Limb (tissue), 2 donors: ENCODE measurements at regions not wholly inside any gene's neighbourhood (a gene's known extent, or its start where the extent isn't known, plus 50 kb on each side); places are given as distances from the start of the nearest gene placed in this dataset.
"Not testable (repeated sequence)": the region's sequence is repeated elsewhere in the genome, so short reads cannot be mapped to it uniquely, and the experiment has no call there.

Source experiments
- DNase-seq, 2 donors: peaks; one replicate each; pipeline ENCODE4 v3.0.0-alpha.2; 2016; ENCODE audit errors: extremely low spot score in 2 of 2

DNA sequence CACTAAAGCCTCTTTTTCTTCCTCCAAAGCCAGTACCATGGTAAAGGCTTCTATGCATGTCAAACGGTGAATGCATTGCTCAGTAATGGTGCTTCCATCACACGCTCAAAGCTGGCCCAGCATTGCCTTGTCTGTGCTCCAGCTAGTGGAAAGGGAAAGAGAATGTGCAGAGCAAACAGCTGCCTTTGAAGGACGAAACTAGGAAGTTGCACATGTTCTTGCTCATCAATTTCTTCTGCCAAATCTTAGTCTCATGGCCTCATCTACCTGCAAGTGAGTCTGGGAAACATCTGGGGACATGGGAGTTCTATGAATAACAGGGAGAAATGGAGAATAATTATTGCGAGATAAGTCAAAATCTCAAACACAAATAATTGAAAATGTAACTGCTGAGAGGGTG lies 216.5 kb upstream of the SSTR4 start:
- no peak for DNase-seq

DNA sequence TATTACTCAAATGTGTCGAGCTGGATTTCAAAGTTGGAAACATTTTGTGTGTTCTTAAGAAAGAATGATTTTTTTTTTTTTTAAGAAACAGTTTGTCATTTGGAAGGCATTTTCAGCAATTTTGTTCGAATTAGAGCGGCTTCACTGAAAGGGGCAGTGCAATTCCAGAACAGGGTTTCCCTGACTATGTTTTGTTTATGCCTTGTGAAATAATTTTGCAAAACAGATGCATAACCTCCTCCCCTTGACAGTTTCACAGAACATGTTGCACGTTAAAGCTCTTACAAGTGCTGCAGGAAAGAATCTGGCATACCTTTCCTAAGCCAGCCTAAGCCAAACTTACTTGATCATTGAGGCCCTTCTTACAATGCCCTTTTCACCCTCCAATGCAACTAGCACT lies 216.0 kb upstream of the SSTR4 start:
- DNase-seq, result no peak

DNA sequence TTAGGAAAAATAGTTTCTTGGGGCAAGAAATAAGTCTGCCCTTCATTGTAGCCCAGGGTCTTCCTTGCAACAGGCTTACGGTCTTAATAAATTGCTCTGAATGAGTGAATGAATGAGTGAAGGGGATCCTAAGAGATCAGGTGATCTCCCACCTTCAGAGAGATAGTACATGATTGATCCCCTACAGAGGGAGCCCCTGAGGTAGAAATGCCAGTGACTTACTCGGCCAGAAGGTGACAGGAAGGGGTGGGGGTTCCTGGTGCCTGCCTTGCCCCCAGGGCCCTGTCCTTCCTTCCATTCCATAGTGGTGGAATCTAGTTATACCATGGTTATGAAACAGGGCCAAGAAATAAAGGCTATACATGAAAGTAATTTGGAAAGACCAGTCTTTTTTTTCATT lies 215.3 kb upstream of the SSTR4 start:
- DNase-seq, result no peak

DNA sequence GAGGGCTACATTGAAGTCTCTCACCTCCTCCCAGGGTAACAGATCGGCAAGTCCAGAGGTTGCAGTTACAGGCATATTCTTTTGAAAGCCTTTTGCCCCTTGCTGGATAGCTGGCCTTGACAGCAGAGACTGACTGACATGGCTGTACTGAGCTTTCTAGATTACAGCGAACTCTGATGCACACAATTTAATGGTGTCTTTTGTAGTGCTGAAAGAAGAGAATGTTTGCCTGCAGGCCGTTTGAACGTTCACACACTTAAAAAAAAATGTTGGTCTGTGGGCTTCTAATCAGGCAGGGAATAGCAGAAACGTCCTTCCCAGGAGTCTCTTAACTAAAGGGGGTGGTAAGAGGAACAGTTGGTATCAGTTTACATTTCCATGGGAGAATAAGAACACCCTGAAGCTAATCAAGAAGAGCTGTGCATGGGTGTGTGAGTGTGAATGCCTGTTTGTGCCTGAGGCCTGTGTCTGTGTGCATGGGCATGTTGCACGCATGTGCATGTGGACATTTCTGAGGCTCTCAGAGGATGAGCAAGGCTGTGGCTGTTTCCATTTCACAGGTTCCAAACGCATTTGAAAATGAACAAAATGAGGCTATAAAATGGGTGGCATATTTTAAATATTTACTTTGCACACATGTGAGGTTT lies 213.9 kb upstream of the SSTR4 start:
- DNase-seq, result no peak

DNA sequence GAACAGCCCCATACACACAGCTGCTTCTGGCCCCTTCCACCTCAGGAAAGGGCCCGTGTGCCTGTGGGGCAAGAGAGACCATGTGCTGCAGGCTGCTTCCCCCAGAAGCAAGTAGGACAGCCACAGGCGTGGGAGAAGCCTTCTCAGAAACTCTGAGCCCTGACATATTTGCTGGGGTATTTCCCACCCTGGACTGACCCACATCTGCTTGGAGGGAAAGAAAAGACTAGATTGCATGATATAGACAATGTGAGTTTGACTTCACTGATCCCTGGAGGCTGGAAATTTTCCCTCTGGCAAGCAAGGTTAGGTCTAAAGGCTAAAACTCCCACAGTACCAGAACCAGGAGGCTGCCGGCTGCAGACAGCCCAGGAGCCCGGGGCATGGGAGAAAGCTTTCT lies 213.3 kb upstream of the SSTR4 start:
- DNase-seq, result no peak

DNA sequence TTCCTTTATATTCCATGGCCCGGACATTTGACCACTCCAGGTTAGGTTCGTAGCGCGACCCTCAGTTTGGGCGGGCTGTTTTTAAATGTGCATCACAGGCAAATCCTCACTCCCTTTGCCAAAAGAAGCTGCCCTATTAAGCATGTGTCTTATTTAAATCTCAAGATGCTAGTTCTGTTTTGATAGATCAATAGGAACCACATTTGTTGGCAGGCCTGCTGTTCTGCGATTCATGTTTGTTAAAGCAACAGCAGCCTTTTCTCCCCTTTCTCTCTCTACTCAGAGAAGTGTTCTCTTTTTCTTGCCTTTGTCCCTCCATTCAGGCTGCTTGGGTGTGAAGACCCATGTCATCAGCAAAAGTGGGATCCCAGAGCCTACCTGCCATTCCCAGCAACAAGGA lies 212.0 kb upstream of the SSTR4 start:
- no peak for DNase-seq

DNA sequence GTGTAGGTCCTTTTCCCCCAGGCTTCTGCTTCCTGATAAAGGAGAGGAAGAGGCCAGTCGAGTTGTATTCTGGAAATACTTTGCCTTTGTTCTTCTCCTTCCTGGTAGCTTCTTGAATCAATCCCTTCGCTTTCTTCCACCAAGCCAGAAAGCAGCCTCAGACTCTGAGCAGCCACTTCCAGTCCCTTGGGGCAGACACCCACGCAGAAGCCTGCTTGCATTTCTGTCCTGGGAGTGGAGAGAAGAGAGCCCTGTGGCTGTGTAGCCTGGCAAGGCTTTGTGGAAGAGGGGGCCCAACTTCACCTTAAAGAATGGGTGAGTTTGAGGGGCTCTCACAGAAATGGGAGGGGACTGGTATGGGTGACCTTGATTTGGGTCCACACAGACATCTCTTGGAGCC lies 211.0 kb upstream of the SSTR4 start:
- no peak for DNase-seq

DNA sequence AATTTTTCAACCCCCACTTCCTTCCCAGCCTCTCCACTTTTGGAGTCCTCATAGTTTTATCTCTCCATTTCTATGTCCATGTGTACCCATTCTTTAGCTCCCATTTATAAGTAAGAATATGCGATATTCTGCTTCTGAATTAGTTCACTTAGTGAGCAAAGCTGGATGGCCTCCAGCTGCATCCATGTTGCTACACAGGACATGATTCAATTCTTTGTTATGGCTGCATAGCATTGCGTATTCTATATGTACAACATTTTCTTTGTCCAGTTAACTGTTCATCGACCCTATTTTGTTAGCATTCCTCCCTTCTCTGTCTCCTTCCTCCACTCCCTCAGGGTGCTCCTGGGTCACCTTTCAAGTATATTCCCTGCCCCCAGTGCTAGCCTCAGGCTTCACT lies 210.0 kb upstream of the SSTR4 start:
- DNase-seq, result no peak

DNA sequence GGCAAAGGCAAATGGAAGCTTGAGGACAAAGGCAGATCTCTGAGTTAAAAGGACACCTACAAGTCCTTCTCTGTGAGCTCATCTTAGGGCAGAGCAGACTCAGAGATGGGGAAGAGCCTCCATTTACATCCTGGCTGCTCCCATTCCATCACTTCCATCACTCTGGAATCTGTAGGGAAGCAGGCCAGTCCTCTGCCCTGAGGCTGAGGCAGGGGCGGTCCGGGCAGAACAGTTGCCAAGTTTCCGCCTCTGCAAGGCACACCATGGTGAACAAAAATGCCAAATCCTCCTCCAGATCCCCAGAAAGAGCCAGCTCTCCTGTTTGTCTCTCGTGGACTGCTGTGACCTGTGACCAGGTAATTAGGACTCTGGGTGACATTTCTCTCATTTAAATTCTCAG lies 209.6 kb upstream of the SSTR4 start:
- DNase-seq, result no peak

DNA sequence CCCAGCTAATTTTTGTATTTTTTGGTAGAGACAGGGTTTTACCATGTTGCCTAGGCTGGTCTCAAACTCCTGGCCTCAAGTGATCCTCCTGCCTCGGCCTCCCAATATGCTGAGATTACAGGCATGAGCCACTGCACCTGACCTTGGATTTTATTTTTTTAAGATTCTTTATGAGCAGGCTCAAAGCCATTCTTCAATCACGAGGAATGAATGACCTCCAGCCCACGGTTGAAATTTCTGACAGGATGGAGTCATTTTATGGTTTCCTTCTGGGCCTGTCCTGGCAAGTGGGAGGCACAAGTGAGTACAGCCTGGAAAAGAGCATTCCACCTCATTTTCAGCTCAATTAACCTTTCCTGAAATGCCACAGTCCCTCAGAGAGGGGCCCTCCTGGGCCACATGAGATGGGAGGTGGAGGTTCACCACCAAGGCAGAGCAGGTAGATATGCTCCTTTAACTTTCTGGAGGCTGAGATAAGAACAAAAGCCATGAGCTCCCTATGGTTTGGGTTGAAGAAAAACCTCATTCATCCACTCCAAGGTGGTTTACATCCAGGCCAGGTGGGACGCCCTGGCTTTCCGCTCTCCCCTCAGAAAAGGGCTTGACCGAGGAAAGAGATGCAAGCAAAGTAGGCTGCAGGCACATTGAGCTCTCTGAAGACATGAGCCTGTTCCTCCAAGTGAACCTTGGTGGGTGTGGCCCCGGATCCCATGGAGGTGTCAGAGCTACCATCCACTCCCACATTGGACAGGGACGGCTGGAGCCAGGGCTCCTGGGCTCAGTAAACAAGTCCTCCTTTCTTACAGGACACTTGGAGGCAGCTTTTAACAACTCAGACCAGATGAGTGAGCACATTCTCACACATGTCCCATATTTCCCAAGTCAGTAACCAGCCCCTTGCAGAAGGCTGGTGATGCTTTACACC lies 208.5 kb upstream of the SSTR4 start:
- DNase-seq, result no peak

DNA sequence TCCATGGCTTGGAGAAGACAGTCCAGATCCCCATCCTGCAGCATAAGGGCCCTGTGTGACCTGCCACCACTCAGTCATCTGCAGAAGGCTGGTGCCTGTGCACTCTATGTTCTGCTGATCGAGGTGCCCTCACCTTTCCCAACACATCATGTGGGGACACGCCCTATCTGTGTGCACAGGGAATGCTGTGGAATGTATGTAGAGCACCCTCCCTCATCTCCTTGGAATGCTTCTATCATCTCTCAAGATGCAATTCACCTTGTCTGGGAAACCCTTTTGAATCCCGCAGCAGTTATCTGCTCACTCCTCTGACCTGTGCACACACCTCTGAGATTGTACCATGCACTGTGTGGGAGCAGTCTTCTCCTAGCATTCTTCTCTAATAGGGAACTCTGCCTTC lies 207.2 kb upstream of the SSTR4 start:
- DNase-seq, result no peak

DNA sequence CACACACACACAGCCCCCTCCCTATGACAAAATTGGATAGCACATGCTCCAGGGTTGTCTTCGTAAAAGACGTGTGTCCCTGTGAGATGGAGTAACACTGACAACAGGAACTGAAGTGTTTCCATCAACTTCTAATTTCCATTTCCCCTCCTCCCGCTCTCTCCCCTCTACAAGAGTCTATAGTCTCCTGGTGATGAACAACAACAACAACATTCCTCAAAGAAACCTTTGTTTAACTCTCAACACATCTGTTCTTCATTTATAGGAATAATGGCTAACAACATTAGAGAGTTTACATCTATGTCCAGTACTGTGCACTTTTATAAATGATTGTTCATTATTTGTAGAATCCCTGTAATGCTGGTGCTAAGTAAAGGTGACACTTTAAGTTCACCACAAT lies 205.8 kb upstream of the SSTR4 start:
- no peak for DNase-seq

DNA sequence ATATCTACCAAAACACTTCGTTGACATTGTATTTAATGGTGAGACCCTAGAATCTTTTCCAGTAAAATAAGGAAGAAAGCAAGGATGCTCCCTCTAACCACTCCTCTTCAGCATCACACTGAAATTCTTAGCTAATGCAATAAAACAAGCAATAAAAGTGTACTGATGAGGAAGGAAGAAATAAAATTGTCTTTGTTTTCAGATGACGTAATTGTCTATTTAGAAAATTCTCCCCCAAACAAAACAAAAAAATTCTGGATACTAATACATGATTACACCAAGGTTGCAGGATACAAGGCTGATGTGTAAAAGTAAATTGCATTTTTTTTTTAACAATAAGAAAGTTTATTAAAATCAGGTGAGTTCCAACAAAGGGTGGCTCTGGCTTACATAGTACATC lies 205.0 kb upstream of the SSTR4 start:
- DNase-seq, result no peak

DNA sequence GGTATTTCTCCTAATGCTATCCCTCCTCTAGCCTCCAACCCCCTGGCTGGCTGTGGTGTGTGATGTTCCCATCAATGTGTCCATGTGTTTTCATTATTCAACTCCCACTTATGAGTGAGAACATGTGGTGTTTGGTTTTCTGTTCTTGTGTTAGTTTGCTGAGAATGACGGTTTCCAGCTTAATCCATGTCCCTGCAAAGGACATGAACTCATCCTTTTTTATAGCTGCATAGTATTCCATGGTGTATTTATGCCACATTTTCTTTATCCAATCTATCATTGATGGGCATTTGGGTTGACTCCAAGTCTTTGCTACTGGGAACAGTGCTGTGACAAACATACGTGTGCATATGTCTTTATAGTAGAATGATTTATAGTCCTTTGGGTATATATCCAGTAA lies 204.4 kb upstream of the SSTR4 start:
- not testable (repeated sequence) for DNase-seq

DNA sequence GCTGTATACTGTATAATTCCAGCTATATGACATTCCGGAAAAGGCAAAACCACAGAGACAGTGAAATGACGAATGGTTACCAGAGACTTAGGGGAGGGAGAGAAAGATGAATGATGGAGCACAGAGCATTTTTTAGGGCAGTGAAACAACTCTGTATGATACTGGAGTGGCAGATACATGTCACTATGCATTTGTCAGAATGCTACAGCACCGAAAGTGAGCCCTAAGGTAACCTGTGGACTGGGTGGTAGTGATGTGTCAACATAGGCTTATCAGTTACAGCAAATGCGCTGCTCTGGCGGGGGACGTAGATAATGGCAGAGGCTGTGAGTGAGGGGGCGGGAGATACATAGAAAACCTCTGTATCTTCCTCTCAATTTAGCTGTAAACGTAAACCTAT lies 201.3 kb upstream of the SSTR4 start:
- no peak for DNase-seq

DNA sequence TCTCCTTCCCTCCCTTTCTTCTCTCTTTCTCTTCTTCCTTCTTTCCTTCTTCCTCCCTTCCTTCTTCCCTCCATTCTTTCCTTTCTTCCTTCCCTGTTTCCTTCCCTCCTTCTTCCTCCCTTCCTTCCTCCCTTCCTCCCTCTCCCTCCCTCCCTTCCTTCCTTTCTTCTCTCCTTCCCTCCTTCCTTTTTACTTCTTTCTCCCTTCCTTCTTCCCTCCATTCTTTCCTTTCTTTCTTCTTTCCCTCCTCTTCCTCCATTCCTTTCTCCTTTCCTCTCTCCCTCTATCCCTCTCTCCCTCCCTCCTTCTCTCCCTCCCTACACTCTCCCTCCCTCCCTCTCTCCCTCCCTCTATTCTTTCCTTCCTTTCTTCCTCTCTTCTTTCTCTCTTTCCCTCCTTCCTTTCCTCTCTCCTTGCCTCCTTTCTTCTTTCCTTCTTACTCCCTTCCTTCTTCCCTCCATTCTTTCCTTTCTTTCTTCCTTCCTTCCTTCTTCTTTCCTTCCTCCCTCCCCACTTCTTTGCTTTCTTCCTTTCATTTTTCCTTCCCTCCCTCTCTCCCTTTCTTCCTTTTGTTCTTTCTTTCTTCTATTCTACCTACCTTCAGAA lies 200.4 kb upstream of the SSTR4 start:
- no peak for DNase-seq

DNA sequence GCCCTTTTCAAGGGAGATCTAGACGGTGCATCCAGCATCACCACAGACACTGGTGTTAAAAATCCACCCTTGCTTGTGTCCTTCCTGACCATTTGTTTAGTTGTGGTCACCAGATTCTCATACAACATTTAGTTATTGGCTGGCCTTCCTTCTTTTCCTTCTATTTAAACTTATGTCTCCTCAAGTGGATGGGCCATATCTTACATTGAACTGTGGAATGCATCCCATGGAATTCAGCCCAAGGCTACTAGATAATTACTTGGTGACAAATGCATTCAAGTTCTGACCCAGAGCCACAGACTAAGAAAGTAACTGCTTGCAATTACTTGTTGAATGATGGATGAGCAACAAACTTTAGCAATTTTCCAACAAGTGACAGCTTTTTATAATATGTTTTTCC lies 198.9 kb upstream of the SSTR4 start:
- no peak for DNase-seq

DNA sequence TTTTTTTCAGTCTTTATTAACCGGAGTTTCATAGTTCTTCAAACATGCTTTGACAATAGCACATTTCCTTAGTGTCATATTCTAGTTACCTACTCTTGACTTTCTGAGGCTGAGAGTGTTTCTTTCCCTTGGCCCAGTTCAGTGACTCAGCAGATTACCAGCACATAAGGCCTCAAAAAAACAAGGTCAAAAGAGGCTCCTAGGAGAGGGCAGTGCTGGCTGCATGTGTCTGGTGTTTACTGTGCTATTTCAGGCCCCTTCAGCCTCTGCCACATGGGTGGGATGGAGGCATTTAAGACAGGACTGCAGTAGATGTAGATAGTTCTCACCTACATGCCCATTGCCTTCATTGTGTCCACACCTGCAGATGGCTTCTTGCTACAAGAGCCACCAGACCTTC lies 198.2 kb upstream of the SSTR4 start:
- DNase-seq, result no peak

DNA sequence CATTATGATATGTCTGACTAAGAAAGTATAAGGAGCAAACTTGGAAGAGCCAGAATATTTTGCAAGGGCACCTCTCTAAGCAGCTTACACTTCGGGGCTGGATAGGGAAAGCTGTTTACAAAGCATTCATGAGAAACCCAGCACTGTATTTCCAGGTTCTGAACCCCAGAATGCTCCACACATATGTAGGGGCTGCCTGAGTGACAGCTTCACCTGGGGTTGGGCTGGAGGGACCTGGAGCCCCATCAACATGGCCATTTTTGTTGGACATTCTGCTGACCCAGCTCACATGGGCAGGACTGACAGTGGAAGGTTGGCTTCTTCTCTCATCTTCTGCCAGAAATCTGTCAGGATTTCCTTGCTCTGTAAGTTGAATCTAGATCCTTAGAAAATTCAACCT lies 197.1 kb upstream of the SSTR4 start:
- no peak for DNase-seq

DNA sequence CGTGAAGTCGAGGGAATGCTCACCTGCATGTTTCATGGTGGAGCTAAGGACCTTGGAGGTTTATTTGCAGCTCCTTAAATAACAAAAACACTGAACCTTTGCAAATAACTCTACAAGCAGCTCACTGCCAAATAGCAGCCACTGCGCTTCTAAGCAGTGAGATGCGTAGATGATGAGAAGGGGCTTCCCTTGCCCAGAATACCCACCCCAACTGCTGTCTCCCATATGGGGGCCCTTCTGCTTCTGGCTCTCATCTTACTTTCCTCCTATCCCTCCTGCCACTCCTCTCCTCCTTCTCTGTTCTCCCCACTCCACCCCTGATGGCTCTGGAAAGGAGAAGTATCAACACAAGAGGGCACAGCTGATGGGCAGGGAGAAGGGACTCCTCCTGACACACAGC lies 193.3 kb upstream of the SSTR4 start:
- no peak for DNase-seq

DNA sequence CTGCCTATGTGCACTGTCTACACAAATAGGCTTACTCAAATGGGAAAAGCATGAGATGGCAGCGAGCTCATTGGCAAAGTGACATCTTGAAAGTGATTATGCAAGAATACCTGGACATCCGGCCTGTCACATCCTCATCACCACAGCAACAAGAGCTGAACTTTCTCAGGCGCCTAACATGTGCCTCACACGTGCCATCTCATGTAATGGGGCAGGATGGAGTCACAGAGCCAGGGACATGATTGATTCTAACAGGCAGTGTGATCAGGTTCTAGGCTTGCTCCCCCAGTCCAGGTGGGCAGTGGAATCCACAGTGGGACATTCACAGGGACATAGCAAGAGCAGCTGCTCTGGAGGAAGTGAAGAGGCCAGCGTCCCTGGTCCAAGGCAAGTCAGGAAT lies 192.3 kb upstream of the SSTR4 start:
- no peak for DNase-seq

DNA sequence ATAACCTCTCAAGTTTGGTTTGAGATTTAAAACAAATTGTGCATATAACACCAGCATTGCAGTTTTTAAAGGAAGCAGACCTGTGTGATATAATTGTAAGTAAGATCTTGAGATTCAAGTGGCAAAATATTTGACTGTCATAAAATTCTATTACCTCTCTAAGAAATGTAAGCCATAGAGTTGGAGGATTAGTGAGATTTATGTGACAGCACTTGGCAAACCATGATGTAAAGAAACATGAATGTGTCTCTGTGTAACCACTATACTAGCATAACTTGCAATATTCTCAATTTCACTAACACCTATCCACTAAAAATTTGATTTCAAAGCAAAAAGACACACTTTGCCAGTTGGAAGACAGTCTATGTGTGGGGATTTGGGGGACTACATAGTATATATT lies 190.2 kb upstream of the SSTR4 start:
- no peak for DNase-seq

DNA sequence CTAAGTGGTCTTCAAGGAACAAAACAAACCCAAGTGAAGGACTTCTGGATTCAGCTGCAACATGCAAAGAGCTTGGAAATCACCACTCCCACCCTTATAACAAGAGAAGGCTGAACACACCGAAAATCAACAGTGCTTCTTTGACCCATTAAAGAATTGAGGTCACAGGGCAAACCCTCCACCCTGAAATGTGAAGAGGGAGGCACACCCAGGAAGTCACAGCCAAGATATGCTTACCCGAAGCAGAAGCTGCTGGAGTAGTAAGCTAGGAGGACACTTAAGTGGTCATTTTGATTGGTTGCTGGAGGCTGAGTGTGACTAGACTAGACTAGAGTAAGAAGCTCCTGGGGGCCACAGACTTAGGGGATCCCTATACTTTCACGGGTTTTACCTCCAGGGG lies 188.2 kb upstream of the SSTR4 start:
- DNase-seq, result no peak
